ENCODE measurements at regions not wholly inside any gene's neighbourhood (a gene's known extent, or its start where the extent isn't known, plus 50 kb on each side); places are given as distances from the start of the nearest gene placed in this dataset.

DNA sequence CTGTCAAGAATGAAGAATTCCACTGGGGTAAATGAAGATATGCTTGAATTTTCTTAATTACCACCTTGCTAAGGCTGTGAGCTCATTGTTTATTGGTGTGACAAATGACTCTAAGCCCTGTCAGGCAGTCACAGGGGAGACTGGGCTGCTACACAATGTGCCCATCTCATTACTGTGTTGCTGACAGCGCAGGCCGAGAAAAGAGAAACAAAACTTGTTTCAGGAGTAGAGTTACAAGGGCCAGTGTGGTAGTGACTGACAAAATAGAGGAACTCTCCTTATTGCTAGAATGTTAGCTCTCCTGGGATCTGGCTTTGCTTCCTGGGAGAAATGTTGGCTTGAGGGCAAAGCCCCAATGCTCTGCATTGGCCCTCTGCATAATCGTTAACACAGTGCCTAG, 130.4 kb upstream of the CRBN start:
- TF ChIP-seq, protein P1, sequence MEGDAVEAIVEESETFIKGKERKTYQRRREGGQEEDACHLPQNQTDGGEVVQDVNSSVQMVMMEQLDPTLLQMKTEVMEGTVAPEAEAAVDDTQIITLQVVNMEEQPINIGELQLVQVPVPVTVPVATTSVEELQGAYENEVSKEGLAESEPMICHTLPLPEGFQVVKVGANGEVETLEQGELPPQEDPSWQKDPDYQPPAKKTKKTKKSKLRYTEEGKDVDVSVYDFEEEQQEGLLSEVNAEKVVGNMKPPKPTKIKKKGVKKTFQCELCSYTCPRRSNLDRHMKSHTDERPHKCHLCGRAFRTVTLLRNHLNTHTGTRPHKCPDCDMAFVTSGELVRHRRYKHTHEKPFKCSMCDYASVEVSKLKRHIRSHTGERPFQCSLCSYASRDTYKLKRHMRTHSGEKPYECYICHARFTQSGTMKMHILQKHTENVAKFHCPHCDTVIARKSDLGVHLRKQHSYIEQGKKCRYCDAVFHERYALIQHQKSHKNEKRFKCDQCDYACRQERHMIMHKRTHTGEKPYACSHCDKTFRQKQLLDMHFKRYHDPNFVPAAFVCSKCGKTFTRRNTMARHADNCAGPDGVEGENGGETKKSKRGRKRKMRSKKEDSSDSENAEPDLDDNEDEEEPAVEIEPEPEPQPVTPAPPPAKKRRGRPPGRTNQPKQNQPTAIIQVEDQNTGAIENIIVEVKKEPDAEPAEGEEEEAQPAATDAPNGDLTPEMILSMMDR (IDR thresholded peaks at IDR 0.05), result no peak
- intact Hi-C loops (cut with DNase I), result no loop called here
- Histone ChIP-seq H3K9me3 (no peaks in the 10 kb centered on the region), H3K36me3 (no peaks in the 10 kb centered on the region), H3K4me1 (no peaks in the 10 kb centered on the region), H3K4me3 (no peak overlapping the region), H3K27ac (no peak overlapping the region), H3K27me3 (no peaks in the 10 kb centered on the region)
- no peak for DNase-seq (ENCODE audit: low spot score in 2 of 2)

GRCh38 chr3:3308809-3309208, 129.3 kb upstream of the CRBN start:
- Histone ChIP-seq H3K9me3 (no peaks in the 10 kb centered on the region), H3K4me3 (no peak overlapping the region), H3K27me3 (no peaks in the 10 kb centered on the region), H3K4me1 (no peaks in the 10 kb centered on the region), H3K27ac (no peak overlapping the region), H3K36me3 (no peaks in the 10 kb centered on the region)
- DNase-seq (ENCODE audit: low spot score in 2 of 2), result no peak
- TF ChIP-seq, protein P1 (IDR thresholded peaks at IDR 0.05), result no peak
- intact Hi-C loops (cut with DNase I), result no loop called here

- H3K27me3 ChIP-seq, result no peaks in the 10 kb centered on the region
- no peak for DNase-seq (ENCODE audit: low spot score in 2 of 2)
- intact Hi-C loops (cut with DNase I), result no loop called here
- no peak overlapping the region for H3K4me3 ChIP-seq
- no peaks in the 10 kb centered on the region for H3K9me3 ChIP-seq
- H3K36me3 ChIP-seq, result no peaks in the 10 kb centered on the region
- no peak overlapping the region for H3K27ac ChIP-seq
- H3K4me1 ChIP-seq, result no peaks in the 10 kb centered on the region
- TF ChIP-seq, protein P1 (IDR thresholded peaks at IDR 0.05), result no peak
Measured at GRCh38 chr3:3307491-3307890, 128.0 kb upstream of the CRBN start.

DNA sequence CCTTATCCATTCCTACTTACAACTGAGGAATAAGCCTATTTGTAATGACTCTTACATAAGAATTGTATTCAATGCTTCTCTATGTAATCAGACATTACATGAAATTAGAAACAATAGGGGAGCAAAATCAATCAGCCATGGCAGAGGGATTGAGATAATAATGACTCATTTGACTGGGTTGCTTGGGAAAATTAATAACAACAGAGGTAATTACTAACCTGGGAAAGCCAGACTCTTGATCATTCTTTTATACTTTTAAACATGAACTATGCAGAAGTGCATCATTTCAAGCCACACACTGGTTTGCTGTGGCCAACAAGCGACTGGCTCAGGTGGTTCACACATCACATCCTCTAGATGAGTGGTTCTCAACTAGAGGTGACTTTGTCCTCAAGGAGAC, 126.3 kb upstream of the CRBN start:
- DNase-seq (ENCODE audit: low spot score in 2 of 2), result no peak
- Histone ChIP-seq H3K36me3 (no peaks in the 10 kb centered on the region), H3K4me1 (no peaks in the 10 kb centered on the region), H3K9me3 (no peaks in the 10 kb centered on the region), H3K4me3 (no peak overlapping the region), H3K27ac (no peak overlapping the region), H3K27me3 (no peaks in the 10 kb centered on the region)
- intact Hi-C loops (cut with DNase I), result no loop called here
- TF ChIP-seq, protein P1 (IDR thresholded peaks at IDR 0.05), result no peak

- Histone ChIP-seq H3K4me1 (no peaks in the 10 kb centered on the region), H3K36me3 (no peaks in the 10 kb centered on the region)
- intact Hi-C loops (cut with DNase I), result no loop called here
Measured at GRCh38 chr3:3305084-3305483, 125.6 kb upstream of the CRBN start.

DNA sequence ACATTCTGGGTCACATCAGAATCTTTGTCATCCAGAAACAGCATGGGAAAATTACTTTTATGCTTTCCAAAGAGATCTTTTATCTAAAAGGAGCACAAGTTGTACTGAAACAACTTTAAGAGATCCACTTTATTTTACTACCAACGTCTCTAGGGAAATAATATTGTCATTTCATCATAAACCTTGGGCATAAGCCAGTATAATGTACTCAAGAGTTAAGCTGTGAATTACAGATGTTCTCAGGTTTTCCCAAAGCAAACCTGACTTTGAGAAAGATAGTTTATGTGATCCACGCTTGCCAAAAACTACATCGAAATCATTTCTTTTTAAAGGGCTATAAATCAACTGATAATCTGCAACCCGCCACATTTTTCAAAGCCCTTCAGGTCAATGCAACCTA, 124.1 kb upstream of the CRBN start:
- TF ChIP-seq, protein P1 (IDR thresholded peaks at IDR 0.05), result no peak
- Histone ChIP-seq H3K4me3 (no peak overlapping the region), H3K27me3 (no peaks in the 10 kb centered on the region), H3K27ac (no peak overlapping the region), H3K9me3 (no peaks in the 10 kb centered on the region), H3K36me3 (no peaks in the 10 kb centered on the region), H3K4me1 (no peaks in the 10 kb centered on the region)
- no peak for DNase-seq (ENCODE audit: low spot score in 2 of 2)
- intact Hi-C loops (cut with DNase I), result no loop called here

More at GRCh38 chr3:3305084-3305483, 125.6 kb upstream of the CRBN start:
- H3K27me3 ChIP-seq, result no peaks in the 10 kb centered on the region
- H3K9me3 ChIP-seq, result no peaks in the 10 kb centered on the region
- no peak for DNase-seq (ENCODE audit: low spot score in 2 of 2)
- no peak overlapping the region for H3K27ac ChIP-seq
- H3K4me3 ChIP-seq, result no peak overlapping the region
- TF ChIP-seq, protein P1 (IDR thresholded peaks at IDR 0.05), result no peak
